Nucleus accumbens (tissue), 56 donors: ENCODE measurements at regions not wholly inside any gene's neighbourhood (a gene's known extent, or its start where the extent isn't known, plus 50 kb on each side); places are given as distances from the start of the nearest gene placed in this dataset.

Source experiments
- DNase-seq, 56 donors: peaks; one replicate each; lab custom pipeline; 2025; lab: John Stamatoyannopoulos, UW

GRCh38 chr2:237150186-237150585, 64.5 kb downstream of the COPS8 start:
- DNase-seq = no peak

- no peak for DNase-seq
Measured at GRCh38 chr2:237150831-237151375, 65.2 kb downstream of the COPS8 start.

DNA sequence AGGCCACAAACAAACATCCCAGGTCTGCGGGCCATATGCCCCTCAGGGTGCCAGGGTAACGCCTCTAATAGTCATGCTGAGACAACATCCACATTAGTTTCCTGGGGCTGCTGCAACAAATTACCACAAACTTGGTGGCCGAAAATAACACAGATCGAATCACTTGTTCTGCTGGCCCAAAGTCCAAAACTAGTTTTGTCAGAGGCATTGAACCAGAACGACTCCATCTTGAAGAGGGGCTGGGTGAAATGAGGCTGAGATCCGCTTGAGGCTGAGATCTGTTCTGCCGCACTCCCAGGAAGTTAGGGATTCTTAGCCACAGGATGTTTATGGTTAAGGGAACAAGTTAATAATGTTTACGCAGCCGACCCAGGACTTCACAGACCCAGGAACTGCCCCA, 66.7 kb downstream of the COPS8 start:
- DNase-seq = no peak

GRCh38 chr2:237153181-237153580, 67.5 kb downstream of the COPS8 start:
- no peak for DNase-seq

GRCh38 chr2:237154082-237154638, 68.5 kb downstream of the COPS8 start:
- peak in 1 of 56 donors; percentile 16 for DNase-seq

DNA sequence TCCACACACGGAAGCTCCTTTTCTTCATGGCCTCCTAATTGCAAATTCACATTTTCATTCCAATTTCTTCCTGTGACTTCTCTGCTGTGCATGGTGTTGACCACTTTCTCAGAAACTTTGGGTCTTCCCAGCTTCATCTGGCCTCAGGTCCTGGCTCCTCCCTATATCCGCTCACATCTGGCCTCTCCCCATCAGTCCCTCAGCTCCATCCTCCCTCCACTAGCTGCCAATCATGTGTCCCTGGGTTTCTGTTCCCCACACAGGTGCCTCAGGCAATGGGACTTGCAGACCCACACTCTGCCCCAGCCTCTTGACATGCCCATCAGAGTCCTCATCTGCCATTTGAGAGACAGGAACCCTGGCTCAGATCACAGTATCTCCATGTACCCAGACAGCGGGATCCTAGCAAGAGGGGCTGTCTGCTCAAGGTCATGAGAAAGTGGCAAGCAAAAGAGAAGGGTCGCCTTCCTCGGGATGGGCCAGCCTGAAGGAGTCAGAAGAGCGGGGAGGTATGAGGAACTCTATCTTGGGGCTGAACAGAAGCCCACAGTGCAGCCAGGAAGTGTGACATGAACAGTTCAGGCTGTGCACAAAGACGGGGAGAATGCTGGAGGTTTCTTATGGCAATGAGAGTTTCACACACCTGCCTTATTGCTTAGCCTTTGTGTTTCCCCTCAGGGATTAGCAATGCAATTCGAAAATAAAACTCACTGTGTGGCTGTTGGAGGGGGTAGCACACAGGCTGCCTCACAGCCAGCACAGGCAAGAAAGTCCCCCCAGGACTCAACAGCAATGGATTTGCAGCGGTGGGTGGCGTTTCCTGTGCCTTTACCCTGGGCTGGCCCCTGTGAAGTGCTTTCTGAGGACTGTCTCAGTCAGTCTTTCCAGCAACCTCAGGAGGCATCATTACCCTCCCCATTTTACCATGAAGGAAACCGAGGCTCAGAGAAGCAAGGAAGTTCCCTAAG, 69.5 kb downstream of the COPS8 start:
- DNase-seq = no peak

- no peak for DNase-seq
Measured at GRCh38 chr2:237156031-237156856, 70.6 kb downstream of the COPS8 start.

DNA sequence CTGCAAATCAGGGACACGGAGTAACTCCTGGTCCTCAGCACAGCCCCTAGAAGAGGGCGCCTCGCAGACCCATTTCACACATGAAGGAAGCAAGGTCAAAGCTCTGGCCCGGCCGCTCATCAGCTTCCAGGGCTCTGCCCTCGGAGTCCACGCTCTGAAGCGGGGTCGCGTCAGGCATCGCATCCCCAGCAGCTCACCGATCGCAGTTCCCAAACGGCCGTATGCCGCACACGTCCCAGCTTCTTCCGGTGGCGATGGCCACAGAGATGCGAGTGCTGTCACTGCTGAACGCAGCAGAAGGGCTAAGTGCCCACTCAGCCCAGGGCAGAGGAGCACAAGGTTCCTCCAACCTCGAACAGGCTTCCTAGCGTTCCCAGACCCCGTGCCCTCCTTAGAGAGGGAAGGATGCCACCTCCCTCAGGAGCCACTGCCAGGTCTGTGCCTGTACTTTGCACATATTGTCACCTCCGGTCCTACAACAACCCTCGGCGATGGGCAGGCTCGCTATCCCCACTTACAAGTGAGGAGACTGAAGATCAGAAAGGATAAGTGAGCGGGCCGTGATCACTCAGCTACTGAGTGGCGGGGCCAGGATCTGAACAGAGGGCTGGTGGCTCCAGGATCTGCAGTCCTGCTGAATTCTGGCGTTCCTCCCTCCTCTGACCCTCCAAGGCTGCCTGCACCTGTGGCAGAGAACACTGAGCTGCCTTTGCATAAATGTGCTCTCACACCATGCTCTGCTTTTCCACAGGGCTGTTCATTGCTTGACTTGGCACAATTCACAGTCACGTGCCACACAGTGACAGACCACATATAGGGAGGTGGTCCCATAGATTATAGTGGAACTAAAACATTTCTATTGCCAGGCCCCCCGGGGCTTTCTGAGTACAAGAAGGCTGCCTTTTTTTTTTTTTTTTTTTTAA, 71.4 kb downstream of the COPS8 start:
- DNase-seq = no peak

- DNase-seq = no peak
Measured at GRCh38 chr2:237157780-237158102, 72.1 kb downstream of the COPS8 start.

DNA sequence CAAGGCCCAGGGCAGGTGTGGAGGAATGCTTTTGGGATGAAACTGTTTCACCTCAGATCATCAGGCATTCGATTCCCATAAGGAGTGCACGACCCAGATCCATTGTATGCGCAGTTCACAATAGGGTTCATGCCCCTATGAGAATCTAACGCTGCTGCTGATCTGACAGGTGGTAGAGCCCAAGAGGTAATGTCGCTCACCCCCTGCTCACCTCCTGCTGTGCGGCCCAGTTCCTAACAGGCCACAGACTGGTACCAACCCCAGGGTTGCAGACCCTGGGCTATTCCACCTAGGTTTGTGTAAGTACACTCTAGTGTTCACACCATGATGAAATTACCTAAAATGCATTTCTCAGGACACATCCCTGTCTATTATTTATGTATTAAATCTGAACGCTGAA, 72.5 kb downstream of the COPS8 start:
- DNase-seq = no peak

DNA sequence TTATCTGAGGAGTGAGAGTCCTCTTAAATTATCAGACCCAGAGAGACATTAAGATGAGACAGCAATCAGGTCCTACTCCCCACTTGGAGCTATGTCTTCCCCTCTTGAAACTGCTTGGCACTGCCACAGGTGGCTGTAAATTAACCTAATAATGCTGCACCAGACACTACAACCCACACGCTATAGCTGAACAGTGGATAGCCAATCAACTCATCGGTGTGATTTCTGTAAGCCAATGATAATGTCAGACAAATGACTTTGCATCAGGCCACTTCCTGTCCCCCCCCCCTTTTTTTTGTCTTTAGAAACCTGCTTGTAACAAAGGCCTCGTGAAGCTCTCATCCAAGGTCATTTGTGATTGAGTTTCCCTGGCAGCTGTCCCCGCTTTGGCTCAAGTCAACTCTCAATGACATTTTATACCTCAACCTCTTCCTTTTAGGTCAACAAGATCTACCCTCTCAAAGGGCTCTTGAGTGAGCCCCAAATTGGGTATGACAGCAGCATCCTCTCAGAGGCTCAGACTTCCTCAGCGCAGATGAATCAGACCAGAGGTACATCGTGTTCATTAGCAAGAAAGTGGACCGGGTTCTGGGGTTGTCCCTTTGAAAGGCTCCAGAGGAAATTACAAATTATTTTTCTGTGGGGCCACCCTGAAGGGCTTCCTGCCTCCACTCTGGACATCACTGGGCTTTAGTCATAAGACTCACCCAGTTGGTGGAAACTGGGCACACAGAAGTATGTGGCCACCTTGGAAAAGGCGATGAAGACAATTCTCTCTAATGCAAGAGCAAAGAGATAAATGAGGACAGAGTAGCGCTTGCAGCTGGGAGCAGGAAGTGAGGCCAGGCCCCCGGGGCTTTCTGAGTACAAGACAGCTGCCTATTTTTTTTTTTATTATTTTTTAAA, 73.6 kb downstream of the COPS8 start:
- DNase-seq = no peak

DNA sequence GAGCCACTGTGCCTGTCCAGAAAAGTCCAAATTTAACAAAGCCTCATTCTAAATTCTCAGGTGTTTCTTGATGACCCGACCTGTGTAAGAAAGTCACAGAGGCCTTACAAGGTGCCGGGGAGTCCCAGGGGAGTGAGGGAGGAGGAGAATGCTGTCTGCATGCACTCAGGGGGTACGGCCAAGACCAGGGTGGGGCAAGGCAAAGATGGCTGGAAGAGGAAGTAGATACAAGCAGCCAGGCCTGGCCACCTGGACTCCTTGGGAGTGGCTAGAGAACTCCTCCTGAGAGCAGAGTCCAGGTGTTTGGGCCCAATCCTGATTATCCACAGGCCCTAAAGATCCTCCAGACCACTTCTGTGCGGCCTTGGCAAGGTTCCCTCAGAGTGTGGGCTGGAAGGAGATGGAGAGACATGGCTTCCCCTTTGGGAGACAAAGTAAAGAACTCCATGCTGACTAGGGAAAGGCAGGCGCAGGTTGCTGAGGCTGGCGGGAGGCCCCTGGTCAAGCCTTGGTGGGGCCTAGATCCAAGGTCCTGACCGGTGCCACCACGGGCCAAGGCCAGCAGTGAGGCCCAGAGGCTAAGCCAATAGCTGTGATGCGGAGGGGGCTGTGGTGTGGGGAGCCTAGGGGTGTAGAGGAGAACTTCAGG, 74.7 kb downstream of the COPS8 start:
- no peak for DNase-seq

DNA sequence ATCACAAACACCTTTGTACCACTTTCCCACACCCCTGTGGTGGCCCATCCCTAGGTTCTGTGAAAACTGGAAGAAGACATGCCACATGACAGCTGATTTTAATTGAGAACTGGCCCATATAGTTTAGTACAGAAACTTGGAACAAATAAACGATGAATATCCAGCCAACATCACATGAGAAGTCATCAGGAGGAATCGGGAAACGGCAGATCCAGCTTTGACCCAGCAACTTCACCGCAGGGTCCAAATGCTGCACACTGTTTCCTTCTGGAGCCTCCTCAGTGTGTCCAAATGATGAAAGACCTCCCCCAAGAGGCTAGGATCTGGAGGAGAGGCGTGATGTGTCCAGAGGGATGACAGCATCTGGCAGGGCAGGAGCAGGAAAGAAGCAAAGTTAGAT, 75.5 kb downstream of the COPS8 start:
- no peak for DNase-seq

- DNase-seq = no peak
Measured at GRCh38 chr2:237162959-237163358, 77.3 kb downstream of the COPS8 start.

DNA sequence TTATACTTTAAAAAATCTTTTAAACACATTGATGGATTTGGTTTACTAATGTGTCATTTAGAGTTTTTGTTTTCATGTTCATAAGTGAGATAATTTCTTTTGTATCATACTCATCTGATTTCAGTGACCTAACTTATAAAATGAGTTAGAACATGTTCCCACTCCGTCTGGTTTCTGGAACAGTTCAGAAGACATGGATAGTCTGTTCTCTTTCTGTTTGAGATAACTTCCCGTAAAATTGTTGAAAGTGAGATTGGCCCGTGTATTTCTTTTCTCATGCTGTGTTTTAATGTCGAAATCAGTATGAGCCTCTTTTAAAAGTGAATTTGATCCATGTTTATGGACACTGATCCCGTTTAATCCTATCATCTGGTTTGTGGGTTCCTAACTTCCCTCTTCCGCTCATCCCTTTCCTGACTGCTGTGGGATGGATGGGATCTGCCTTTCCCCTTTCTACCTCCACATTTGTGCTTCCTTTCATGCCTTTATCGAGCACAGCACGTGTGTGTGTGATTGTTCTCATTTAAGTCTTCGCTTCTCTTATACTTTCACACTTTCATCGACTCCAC, 78.9 kb downstream of the COPS8 start:
- DNase-seq = no peak

GRCh38 chr2:237165405-237166276, 80.0 kb downstream of the COPS8 start:
- DNase-seq = no peak

- DNase-seq = no peak
Measured at GRCh38 chr2:237167038-237167437, 81.3 kb downstream of the COPS8 start.
